C4-2B (cell line): ENCODE measurements at regions not wholly inside any gene's neighbourhood (a gene's known extent, or its start where the extent isn't known, plus 50 kb on each side); places are given as distances from the start of the nearest gene placed in this dataset.

Experiments used
- CTCF ChIP-seq: fragments of 450-650 bp; conservative IDR thresholded peaks from 2 replicates; pipeline ENCODE4 v1.5.1; 2017; ENCODE audit warnings: mild to moderate bottlenecking
- ZFX ChIP-seq: fragments of 450-650 bp; IDR thresholded peaks from 2 replicates; pipeline ENCODE4 v1.6.1; 2017

GRCh38 chr21:38987633-38988508, 182.1 kb downstream of the ETS2 start:
- TF ChIP-seq CTCF (no peak), ZFX (no peak)
